Trophoblast cell (in vitro differentiated cells and primary cell): ENCODE measurements at regions not wholly inside any gene's neighbourhood (a gene's known extent, or its start where the extent isn't known, plus 50 kb on each side); places are given as distances from the start of the nearest gene placed in this dataset.
"Not testable (repeated sequence)": the region's sequence is repeated elsewhere in the genome, so short reads cannot be mapped to it uniquely, and the experiment has no call there.

Source experiments
- DNase-seq, 2 donors: peaks; one replicate each; pipeline ENCODE4 v3.0.0-alpha.2; 2016
- H2AFZ ChIP-seq: 2 replicates; pipeline ENCODE4 v1.6.1; 2013; ENCODE audit warnings: low read length, moderate library complexity, mild to moderate bottlenecking; ENCODE audit not compliant: insufficient read depth, poor library complexity
- H2AK5ac ChIP-seq: 2 replicates; pipeline ENCODE4 v1.6.1; 2013; ENCODE audit warnings: mild to moderate bottlenecking, low read length
- H2BK120ac ChIP-seq: 2 replicates; pipeline ENCODE4 v1.6.1; 2013; ENCODE audit warnings: low read length, mild to moderate bottlenecking, moderate library complexity; ENCODE audit not compliant: insufficient read depth, poor library complexity
- H2BK12ac ChIP-seq: 2 replicates; pipeline ENCODE4 v1.6.1; 2013; ENCODE audit warnings: mild to moderate bottlenecking, low read length, moderate library complexity
- H2BK5ac ChIP-seq: 2 replicates; pipeline ENCODE4 v1.6.1; 2013; ENCODE audit warnings: low read length, low read depth, moderate library complexity, mild to moderate bottlenecking; ENCODE audit not compliant: poor library complexity
- H3K14ac ChIP-seq: 2 replicates; pipeline ENCODE4 v1.6.1; 2013; ENCODE audit warnings: mild to moderate bottlenecking, low read length
- H3K18ac ChIP-seq: 2 replicates; pipeline ENCODE4 v1.6.1; 2013; ENCODE audit warnings: mild to moderate bottlenecking, low read length
- H3K23ac ChIP-seq: 2 replicates; pipeline ENCODE4 v1.6.1; 2013; ENCODE audit warnings: low read length
- H3K27ac ChIP-seq: 2 replicates; pipeline ENCODE4 v1.5.1; 2013; ENCODE audit warnings: low read depth, mild to moderate bottlenecking, inconsistent platforms, low read length, moderate library complexity
- H3K27me3 ChIP-seq: 2 replicates; pipeline ENCODE4 v1.6.1; 2013; ENCODE audit warnings: inconsistent platforms, mild to moderate bottlenecking, low read length, moderate library complexity; ENCODE audit not compliant: insufficient read depth
- H3K36me3 ChIP-seq, 2 experiments: 1 replicate in 1 of 2; 2 replicates in 1 of 2; pipeline ENCODE4 v1.6.1; 2013; ENCODE audit warnings: low read length in 2 of 2, mild to moderate bottlenecking in 2 of 2, moderate library complexity in 1 of 2; ENCODE audit not compliant: insufficient read depth in 2 of 2, control insufficient read depth in 1 of 2
- H3K4ac ChIP-seq: 2 replicates; pipeline ENCODE4 v1.6.1; 2013; ENCODE audit warnings: low read depth, mild to moderate bottlenecking, low read length, moderate library complexity
- H3K4me1 ChIP-seq, 2 experiments: 1 replicate in 1 of 2; 2 replicates in 1 of 2; pipeline ENCODE4 v1.6.1; 2013; ENCODE audit warnings: low read length in 2 of 2, mild to moderate bottlenecking in 2 of 2, moderate library complexity in 1 of 2; ENCODE audit not compliant: insufficient read depth in 2 of 2, control insufficient read depth in 1 of 2
- H3K4me2 ChIP-seq: 2 replicates; pipeline ENCODE4 v1.6.1; 2013; ENCODE audit warnings: inconsistent platforms, mild to moderate bottlenecking, low read length, moderate library complexity
- H3K4me3 ChIP-seq: 2 replicates; pipeline ENCODE4 v1.5.1; 2013; ENCODE audit warnings: mild to moderate bottlenecking, low read depth, low read length, inconsistent platforms
- H3K79me1 ChIP-seq: one replicate; pipeline ENCODE4 v1.6.1; 2013; ENCODE audit warnings: low read length
- H3K79me2 ChIP-seq: 2 replicates; pipeline ENCODE4 v1.6.1; 2013; ENCODE audit warnings: low read length, mild to moderate bottlenecking; ENCODE audit not compliant: control insufficient read depth, insufficient read depth, poor library complexity
- H3K9ac ChIP-seq: 2 replicates; pipeline ENCODE4 v1.6.1; 2013; ENCODE audit warnings: mild to moderate bottlenecking, low read length
- H3K9me3 ChIP-seq: 2 replicates; pipeline ENCODE4 v1.6.1; 2013; ENCODE audit warnings: low read depth, mild to moderate bottlenecking, control low read depth, inconsistent platforms, low read length; ENCODE audit not compliant: insufficient read depth
- H4K12ac ChIP-seq: 2 replicates; pipeline ENCODE4 v1.6.1; 2013; ENCODE audit warnings: low read depth, mild to moderate bottlenecking, low read length, moderate library complexity
- H4K8ac ChIP-seq: 2 replicates; pipeline ENCODE4 v1.6.1; 2013; ENCODE audit warnings: low read depth, mild to moderate bottlenecking, low read length, moderate library complexity
- H4K91ac ChIP-seq: one replicate; pipeline ENCODE4 v1.6.1; 2013; ENCODE audit warnings: low read depth, mild to moderate bottlenecking, low read length, moderate library complexity
- WGBS: extraction: QIAGEN DNeasy Blood & Tissue Kit; methylation state at CpG from one replicate; pipeline ENCODE4 v1.1.7; 2013; ENCODE audit warnings: missing lambda C conversion rate; ENCODE audit not compliant: insufficient read length, insufficient coverage; ENCODE audit errors: extremely low coverage; 5-methylcytosine and 5-hydroxymethylcytosine counted together

GRCh38 chr12:31815096-31815495, 86.3 kb upstream of the AMN1 start:
- H3K4me1 ChIP-seq = no peaks in the 10 kb centered on the region
- H2BK12ac ChIP-seq = no peak overlapping the region
- no peaks in the 10 kb centered on the region for H3K79me1 ChIP-seq
- no peaks in the 10 kb centered on the region for H3K9me3 ChIP-seq
- no peak overlapping the region for H2BK120ac ChIP-seq
- no peak overlapping the region for H3K4ac ChIP-seq
- no peak overlapping the region for H4K8ac ChIP-seq
- no peak overlapping the region for H4K91ac ChIP-seq
- H3K27me3 ChIP-seq = no peaks in the 10 kb centered on the region
- no peak overlapping the region for H4K12ac ChIP-seq
- H3K23ac ChIP-seq = no peak overlapping the region
- H3K4me3 ChIP-seq = no peak overlapping the region
- no peak overlapping the region for H2BK5ac ChIP-seq
- DNase-seq = peak in 1 of 2 donors; percentile 51
- no peak overlapping the region for H3K18ac ChIP-seq
- H2AFZ ChIP-seq = no peak overlapping the region
- no peak overlapping the region for H3K14ac ChIP-seq
- H3K4me2 ChIP-seq = no peak overlapping the region
- H3K27ac ChIP-seq = no peak overlapping the region
- no peak overlapping the region for H3K9ac ChIP-seq
- no CpG with 5 or more reads among the region's 1 CpG for WGBS
- H3K36me3 ChIP-seq = no peaks in the 10 kb centered on the region
- H2AK5ac ChIP-seq = no peak overlapping the region
- H3K79me2 ChIP-seq = no peaks in the 10 kb centered on the region

GRCh38 chr12:31813305-31813704, 84.5 kb upstream of the AMN1 start:
- no peak overlapping the region for H3K23ac ChIP-seq
- H3K79me1 ChIP-seq = no peaks in the 10 kb centered on the region
- no peak overlapping the region for H2AFZ ChIP-seq
- H3K18ac ChIP-seq = no peak overlapping the region
- no peak for DNase-seq
- H3K9me3 ChIP-seq = no peaks in the 10 kb centered on the region
- no peaks in the 10 kb centered on the region for H3K79me2 ChIP-seq
- H3K4me3 ChIP-seq = no peak overlapping the region
- H3K27ac ChIP-seq = no peak overlapping the region
- H3K9ac ChIP-seq = no peak overlapping the region
- no peak overlapping the region for H2BK5ac ChIP-seq
- H4K8ac ChIP-seq = no peak overlapping the region
- no peak overlapping the region for H2AK5ac ChIP-seq
- H2BK12ac ChIP-seq = peak overlapping the region; percentile 26
- no peak overlapping the region for H3K4ac ChIP-seq
- peak overlapping the region; percentile 24 for H2BK120ac ChIP-seq
- H3K36me3 ChIP-seq = no peaks in the 10 kb centered on the region
- no peak overlapping the region for H4K91ac ChIP-seq
- no peaks in the 10 kb centered on the region for H3K27me3 ChIP-seq
- no CpG with 5 or more reads among the region's 1 CpG for WGBS
- peaks cover 3% of the 10 kb centered on the region in 2 experiments for H3K4me1 ChIP-seq
- no peak overlapping the region for H4K12ac ChIP-seq
- H3K4me2 ChIP-seq = no peak overlapping the region
- H3K14ac ChIP-seq = no peak overlapping the region

DNA sequence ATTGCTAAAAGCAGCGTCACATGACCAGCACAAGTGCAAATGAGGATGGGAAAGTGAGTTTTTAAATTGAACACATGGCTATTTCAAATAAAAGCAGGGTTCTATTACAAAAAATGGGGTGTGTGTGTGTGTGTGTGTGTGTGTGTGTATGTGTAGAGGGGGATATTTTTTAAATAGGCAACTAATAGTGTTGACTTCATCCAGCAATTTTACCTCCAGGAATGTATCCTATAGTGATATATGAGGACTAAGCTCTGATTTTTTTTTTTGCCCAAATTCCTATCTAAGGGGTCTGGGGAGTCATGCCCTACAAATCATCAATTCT, 78.9 kb upstream of the AMN1 start:
- Histone ChIP-seq H3K4ac (no peak overlapping the region), H2AK5ac (no peak overlapping the region)
- no peak for DNase-seq

GRCh38 chr12:31807081-31807772, 78.4 kb upstream of the AMN1 start:
- H3K27me3 ChIP-seq, H3K36me3 ChIP-seq, H2BK12ac ChIP-seq, H3K4ac ChIP-seq, DNase-seq, H3K4me2 ChIP-seq, H3K9me3 ChIP-seq, H3K23ac ChIP-seq, H3K27ac ChIP-seq, H2AFZ ChIP-seq, H4K12ac ChIP-seq, H3K9ac ChIP-seq, H2AK5ac ChIP-seq, H3K18ac ChIP-seq, H4K91ac ChIP-seq, H3K79me1 ChIP-seq, H3K4me3 ChIP-seq, H3K4me1 ChIP-seq, H4K8ac ChIP-seq, H3K14ac ChIP-seq, H3K79me2 ChIP-seq: not testable (repeated sequence)
- WGBS = no CpG with 5 or more reads among the region's 12 CpGs
- H2BK5ac ChIP-seq = peak overlapping the region; percentile 23
- peak overlapping the region; percentile 16 for H2BK120ac ChIP-seq

More for the DNA sequence above, 78.9 kb upstream of the AMN1 start:
- Histone ChIP-seq H3K27ac (no peak overlapping the region), H4K12ac (no peak overlapping the region), H2BK120ac (no peak overlapping the region), H2BK12ac (no peak overlapping the region), H3K4me2 (no peak overlapping the region), H4K8ac (no peak overlapping the region), H2BK5ac (no peak overlapping the region), H3K9ac (no peak overlapping the region), H2AFZ (no peak overlapping the region), H4K91ac (no peak overlapping the region), H3K4me3 (no peak overlapping the region), H3K14ac (no peak overlapping the region), H3K18ac (no peak overlapping the region), H3K4me1 (peaks cover 5 to 7% of the 10 kb centered on the region in 2 experiments), H3K23ac (no peak overlapping the region), H3K79me1 (no peaks in the 10 kb centered on the region), H3K9me3 (no peaks in the 10 kb centered on the region), H3K36me3 (no peaks in the 10 kb centered on the region), H3K27me3 (no peaks in the 10 kb centered on the region), H3K79me2 (no peaks in the 10 kb centered on the region)
- no CpG with 5 or more reads among the region's 1 CpG for WGBS
